A673 (cell line): ENCODE measurements at regions not wholly inside any gene's neighbourhood (a gene's known extent, or its start where the extent isn't known, plus 50 kb on each side); places are given as distances from the start of the nearest gene placed in this dataset.

ENCODE experiments used
- BruUV-seq: library from RNA; stranded (reverse); fragments of 400-500 nt; replicated peaks from 2 replicates; lab custom pipeline; 2021; lab: Mats Ljungman, UMichigan
- CTCF ChIA-PET: fragments of 300-600 bp; sonication (Branson Sonifier 250); formaldehyde crosslinking; loops from one replicate; lab custom pipeline; 2022; ENCODE audit warnings: antibody characterized with exemption; lab: Charles Lee
- POLR2A ChIA-PET: fragments of 300-600 bp; sonication (Branson Sonifier 250); formaldehyde crosslinking; loops from one replicate; lab custom pipeline; 2022; ENCODE audit warnings: antibody characterized with exemption; ENCODE audit not compliant: low non-redundant PET; lab: Charles Lee
- DNase-seq: peaks from one replicate; pipeline ENCODE4 v3.0.0-alpha.2; 2015; ENCODE audit warnings: low spot score
- H3K27ac ChIP-seq: fragments of 200-600 bp; sonication (generic); 2 replicates; pipeline ENCODE4 v1.5.1; 2016; ENCODE audit warnings: mixed run types, low read depth, mild to moderate bottlenecking, mixed read lengths, antibody characterized with exemption, low read length; ENCODE audit not compliant: poor library complexity, severe bottlenecking
- H3K27me3 ChIP-seq: fragments of 200-600 bp; sonication (generic); replicated peaks from 2 replicates; pipeline ENCODE4 v1.6.1; 2017; ENCODE audit warnings: mixed run types, low read depth, mild to moderate bottlenecking, mixed read lengths, antibody characterized with exemption, low read length; ENCODE audit not compliant: insufficient read depth, poor library complexity
- H3K36me3 ChIP-seq: fragments of 200-600 bp; sonication (generic); 2 replicates; pipeline ENCODE4 v1.6.1; 2016; ENCODE audit warnings: mixed run types, mild to moderate bottlenecking, mixed read lengths, antibody characterized with exemption, low read length; ENCODE audit not compliant: insufficient read depth, poor library complexity, severe bottlenecking
- H3K4me1 ChIP-seq: fragments of 200-600 bp; sonication (generic); 2 replicates; pipeline ENCODE4 v1.6.1; 2017; ENCODE audit warnings: mixed run types, mild to moderate bottlenecking, mixed read lengths, antibody characterized with exemption, low read length; ENCODE audit not compliant: insufficient read depth, poor library complexity, severe bottlenecking
- H3K4me3 ChIP-seq: fragments of 200-600 bp; sonication (generic); 2 replicates; pipeline ENCODE4 v1.5.1; 2016; ENCODE audit warnings: low read depth, mixed run types, mild to moderate bottlenecking, mixed read lengths, low read length; ENCODE audit not compliant: poor library complexity, severe bottlenecking
- H3K9me3 ChIP-seq: fragments of 200-600 bp; sonication (generic); 2 replicates; pipeline ENCODE4 v1.6.1; 2016; ENCODE audit warnings: mixed run types, low read depth, mild to moderate bottlenecking, mixed read lengths, antibody characterized with exemption, low read length; ENCODE audit not compliant: poor library complexity, severe bottlenecking
- EZH2 ChIP-seq: fragments of 200-600 bp; sonication (generic); IDR thresholded peaks from 2 replicates; pipeline ENCODE4 v1.6.1; 2017; ENCODE audit warnings: borderline replicate concordance, low read depth, mild to moderate bottlenecking, mixed read lengths, antibody characterized with exemption, low read length; ENCODE audit not compliant: poor library complexity, severe bottlenecking
- intact Hi-C: fragments of 100-400 bp; cut with micrococcal nuclease; formaldehyde crosslinking; loops from one replicate; pipeline ENCODE4 v1.10.0; 2022; ENCODE audit not compliant: unreplicated experiment
- TF ChIP-seq, protein P1 (sequence below): fragments of 300-800, 200-600 bp; sonication (generic); conservative IDR thresholded peaks from 2 replicates; pipeline ENCODE4 v1.5.1; 2017; ENCODE audit warnings: low read depth, mild to moderate bottlenecking, antibody characterized with exemption, low read length, moderate library complexity, mixed read lengths

- H3K9me3 ChIP-seq: no peaks in the 10 kb centered on the region
- intact Hi-C loops: no loop called here
- H3K27ac ChIP-seq: no peak overlapping the region
- no TSS peak for BruUV-seq
- POLR2A ChIA-PET: no interaction called here
- H3K4me1 ChIP-seq: peaks cover 10% of the 10 kb centered on the region
- no peak for DNase-seq
- no peaks in the 10 kb centered on the region for H3K36me3 ChIP-seq
- H3K4me3 ChIP-seq: no peak overlapping the region
- CTCF ChIA-PET: no interaction called here
- TF ChIP-seq EZH2: no peak
- TF ChIP-seq, protein P1, sequence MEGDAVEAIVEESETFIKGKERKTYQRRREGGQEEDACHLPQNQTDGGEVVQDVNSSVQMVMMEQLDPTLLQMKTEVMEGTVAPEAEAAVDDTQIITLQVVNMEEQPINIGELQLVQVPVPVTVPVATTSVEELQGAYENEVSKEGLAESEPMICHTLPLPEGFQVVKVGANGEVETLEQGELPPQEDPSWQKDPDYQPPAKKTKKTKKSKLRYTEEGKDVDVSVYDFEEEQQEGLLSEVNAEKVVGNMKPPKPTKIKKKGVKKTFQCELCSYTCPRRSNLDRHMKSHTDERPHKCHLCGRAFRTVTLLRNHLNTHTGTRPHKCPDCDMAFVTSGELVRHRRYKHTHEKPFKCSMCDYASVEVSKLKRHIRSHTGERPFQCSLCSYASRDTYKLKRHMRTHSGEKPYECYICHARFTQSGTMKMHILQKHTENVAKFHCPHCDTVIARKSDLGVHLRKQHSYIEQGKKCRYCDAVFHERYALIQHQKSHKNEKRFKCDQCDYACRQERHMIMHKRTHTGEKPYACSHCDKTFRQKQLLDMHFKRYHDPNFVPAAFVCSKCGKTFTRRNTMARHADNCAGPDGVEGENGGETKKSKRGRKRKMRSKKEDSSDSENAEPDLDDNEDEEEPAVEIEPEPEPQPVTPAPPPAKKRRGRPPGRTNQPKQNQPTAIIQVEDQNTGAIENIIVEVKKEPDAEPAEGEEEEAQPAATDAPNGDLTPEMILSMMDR: no peak
- no peaks in the 10 kb centered on the region for H3K27me3 ChIP-seq
Observed at GRCh38 chr2:157168501-157168900, 89.0 kb upstream of the GALNT5 start.

DNA sequence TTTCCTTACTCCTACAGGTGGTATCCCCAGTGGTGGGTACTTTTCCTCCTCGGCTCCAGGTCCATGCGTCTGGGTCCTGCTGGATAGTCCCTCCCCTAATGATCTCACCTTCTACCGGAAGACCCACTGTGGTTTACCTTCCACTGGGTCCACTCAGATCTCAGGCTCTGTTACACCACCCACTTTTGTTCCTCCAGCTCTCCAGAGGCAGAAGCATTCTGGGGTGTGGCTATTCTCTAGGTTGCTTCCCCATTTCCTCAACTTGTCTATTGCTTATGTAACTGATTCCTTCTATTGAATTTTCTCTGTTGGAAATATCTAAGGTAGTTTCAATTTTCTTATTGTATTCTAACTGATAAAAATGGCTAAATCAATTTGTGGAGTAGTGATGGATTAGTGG, 87.6 kb upstream of the GALNT5 start:
- Histone ChIP-seq H3K27me3 (no peaks in the 10 kb centered on the region), H3K9me3 (no peaks in the 10 kb centered on the region), H3K27ac (no peak overlapping the region), H3K4me1 (peaks cover 19% of the 10 kb centered on the region), H3K4me3 (no peak overlapping the region), H3K36me3 (no peaks in the 10 kb centered on the region)
- ChIA-PET CTCF (no interaction called here), POLR2A (no interaction called here)
- intact Hi-C loops: no loop called here
- DNase-seq: no peak
- TF ChIP-seq, protein P1: no peak
- no peak for TF ChIP-seq EZH2
- BruUV-seq: no TSS peak

GRCh38 chr2:157170299-157170698, 87.2 kb upstream of the GALNT5 start:
- intact Hi-C loops: no loop called here
- no peak for DNase-seq
- H3K4me3 ChIP-seq: no peak overlapping the region
- H3K4me1 ChIP-seq: peaks cover 19% of the 10 kb centered on the region
- H3K27me3 ChIP-seq: no peaks in the 10 kb centered on the region
- H3K9me3 ChIP-seq: no peaks in the 10 kb centered on the region
- H3K36me3 ChIP-seq: no peaks in the 10 kb centered on the region
- ChIA-PET CTCF (no interaction called here), POLR2A (no interaction called here)
- TF ChIP-seq EZH2: no peak
- TF ChIP-seq, protein P1: no peak
- no TSS peak for BruUV-seq
- H3K27ac ChIP-seq: no peak overlapping the region
